ENCODE measurements at regions not wholly inside any gene's neighbourhood (a gene's known extent, or its start where the extent isn't known, plus 50 kb on each side); places are given as distances from the start of the nearest gene placed in this dataset.

GRCh38 chr4:110854021-110854678 lies 231.3 kb upstream of the PITX2 start:
- Histone ChIP-seq H3K27ac (ENCODE audit: low read depth, low read length) (no peak overlapping the region), H2AFZ (ENCODE audit: low read length) (no peak overlapping the region), H3K9ac (replicated peaks in 1 of 4; ENCODE audit: extremely low read depth in 1 of 4, low read depth in 3 of 4, low read length in 3 of 4) (no peak overlapping the region), H3K36me3 (ENCODE audit: control insufficient read depth in 2 of 4, insufficient read depth in 4 of 4, low read length in 3 of 4) (no peaks in the 10 kb centered on the region), H4K20me1 (replicated peaks in 1 of 2; ENCODE audit: control insufficient read depth in 1 of 2, insufficient read depth in 2 of 2, low read length in 2 of 2) (no peaks in the 10 kb centered on the region), H2AK5ac (ENCODE audit: low read depth, low read length) (no peak overlapping the region), H3K14ac (ENCODE audit: insufficient read length) (no peak overlapping the region), H2BK15ac (ENCODE audit: low read length) (no peak overlapping the region), H4K5ac (ENCODE audit: insufficient read length, low read depth, low read length) (no peak overlapping the region), H2BK20ac (ENCODE audit: low read length) (no peak overlapping the region), H2BK120ac (replicated peaks; ENCODE audit: low read depth, low read length) (no peak overlapping the region), H3K4me2 (ENCODE audit: insufficient read depth in 1 of 2, low read depth in 2 of 2, low read length in 2 of 2) (no peak overlapping the region), H3K23me2 (ENCODE audit: low read depth, low read length) (no peaks in the 10 kb centered on the region), H3K56ac (replicated peaks; ENCODE audit: insufficient read length, low read depth, low read length) (no peak overlapping the region), H3K79me2 (ENCODE audit: control insufficient read depth in 1 of 2, insufficient read depth in 2 of 2, low read length in 2 of 2) (no peaks in the 10 kb centered on the region), H3K27me3 (replicated peaks in 1 of 4; ENCODE audit: control insufficient read depth in 3 of 4, extremely low read depth in 1 of 4, insufficient read depth in 3 of 4, low read length in 3 of 4) (no peaks in the 10 kb centered on the region), H2BK12ac (ENCODE audit: low read depth, low read length) (no peak overlapping the region), H3K23ac (ENCODE audit: insufficient read length) (no peak overlapping the region), H3K4me1 (replicated peaks in 1 of 4; ENCODE audit: control insufficient read depth in 3 of 4, insufficient read depth in 4 of 4, low read length in 3 of 4) (no peaks in the 10 kb centered on the region; a peak in 1 of 7 replicates), H3K79me1 (ENCODE audit: low read depth, low read length) (no peaks in the 10 kb centered on the region), H3K18ac (ENCODE audit: extremely low read depth, low read length) (no peak overlapping the region), H2BK5ac (ENCODE audit: low read depth, low read length) (no peak overlapping the region), H3K4ac (replicated peaks; ENCODE audit: insufficient read length, low read depth, low read length) (no peak overlapping the region), H3K9me3 (ENCODE audit: insufficient read depth in 2 of 2, low read depth in 1 of 2, low read length in 1 of 2) (no peaks in the 10 kb centered on the region), H4K8ac (ENCODE audit: extremely low read depth, insufficient read depth, low read length) (no peak overlapping the region), H3K4me3 (ENCODE audit: extremely low read depth in 1 of 4, insufficient read depth in 2 of 4, low read depth in 3 of 4, low read length in 4 of 4) (no peak overlapping the region), H4K91ac (replicated peaks; ENCODE audit: insufficient read length, low read length) (no peak overlapping the region)
- 91% methylated on average over 6 of the region's 6 CpGs; no CpG with 5 or more reads in 1 of the 2 experiments for WGBS, 2 experiments (ENCODE audit: extremely low coverage in 1 of 2, insufficient coverage in 1 of 2, insufficient read length in 1 of 2, insufficient replicate concordance in 2 of 2, low coverage in 1 of 2, low lambda C conversion rate in 2 of 2, missing lambda C conversion rate in 1 of 2)
- FAIRE-seq (no peak), DNase-seq (ENCODE audit: low read depth in 1 of 2, low spot score in 2 of 2) (no peak)
- ChIA-PET POLR2A (ENCODE audit: partially characterized antibody) (no interaction called here), CTCF (ENCODE audit: partially characterized antibody) (interaction anchor here (0.7 to 1.2 kb wide), 2 partner anchors 98 to 123 kb away, joined by 3 read pairs; no protein-coding TSS in a partner anchor)
- TF ChIP-seq RAD21 (IDR thresholded peaks at IDR 0.05 in 1 of 2, conservative IDR thresholded peaks at IDR 0.05 in 1 of 2; ENCODE audit: low read depth in 2 of 2, low read length in 2 of 2): no peak
- TF ChIP-seq RNF2 (IDR thresholded peaks at IDR 0.05; ENCODE audit: borderline replicate concordance, low read depth, low read length, missing control alignments, poor library complexity, severe bottlenecking): no peak
- no peak for TF ChIP-seq POLR2A (IDR thresholded peaks at IDR 0.05; ENCODE audit: control extremely low read depth in 1 of 2, low read depth in 2 of 2, low read length in 2 of 2)
- no peak for TF ChIP-seq KDM5A (IDR thresholded peaks at IDR 0.05; ENCODE audit: low read length)
- TF ChIP-seq, protein P1, sequence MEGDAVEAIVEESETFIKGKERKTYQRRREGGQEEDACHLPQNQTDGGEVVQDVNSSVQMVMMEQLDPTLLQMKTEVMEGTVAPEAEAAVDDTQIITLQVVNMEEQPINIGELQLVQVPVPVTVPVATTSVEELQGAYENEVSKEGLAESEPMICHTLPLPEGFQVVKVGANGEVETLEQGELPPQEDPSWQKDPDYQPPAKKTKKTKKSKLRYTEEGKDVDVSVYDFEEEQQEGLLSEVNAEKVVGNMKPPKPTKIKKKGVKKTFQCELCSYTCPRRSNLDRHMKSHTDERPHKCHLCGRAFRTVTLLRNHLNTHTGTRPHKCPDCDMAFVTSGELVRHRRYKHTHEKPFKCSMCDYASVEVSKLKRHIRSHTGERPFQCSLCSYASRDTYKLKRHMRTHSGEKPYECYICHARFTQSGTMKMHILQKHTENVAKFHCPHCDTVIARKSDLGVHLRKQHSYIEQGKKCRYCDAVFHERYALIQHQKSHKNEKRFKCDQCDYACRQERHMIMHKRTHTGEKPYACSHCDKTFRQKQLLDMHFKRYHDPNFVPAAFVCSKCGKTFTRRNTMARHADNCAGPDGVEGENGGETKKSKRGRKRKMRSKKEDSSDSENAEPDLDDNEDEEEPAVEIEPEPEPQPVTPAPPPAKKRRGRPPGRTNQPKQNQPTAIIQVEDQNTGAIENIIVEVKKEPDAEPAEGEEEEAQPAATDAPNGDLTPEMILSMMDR (IDR thresholded peaks at IDR 0.05; ENCODE audit: control extremely low read depth in 1 of 3, insufficient read depth in 1 of 3, low read depth in 1 of 3, low read length in 3 of 3): no peak
- TF ChIP-seq, protein P2, sequence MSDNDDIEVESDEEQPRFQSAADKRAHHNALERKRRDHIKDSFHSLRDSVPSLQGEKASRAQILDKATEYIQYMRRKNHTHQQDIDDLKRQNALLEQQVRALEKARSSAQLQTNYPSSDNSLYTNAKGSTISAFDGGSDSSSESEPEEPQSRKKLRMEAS (IDR thresholded peaks at IDR 0.05): no peak
- TF ChIP-seq GABPA (IDR thresholded peaks at IDR 0.05; ENCODE audit: borderline replicate concordance, insufficient read depth, low read length): no peak
- no peak for TF ChIP-seq HDAC6 (IDR thresholded peaks at IDR 0.05; ENCODE audit: low read depth, low read length)
- TF ChIP-seq MAFK (IDR thresholded peaks at IDR 0.05; ENCODE audit: low read depth, low read length): no peak
- no peak for TF ChIP-seq SAP30 (IDR thresholded peaks at IDR 0.05; ENCODE audit: insufficient read depth, insufficient replicate concordance, low read length)
